A673 (cell line): ENCODE measurements at regions not wholly inside any gene's neighbourhood (a gene's known extent, or its start where the extent isn't known, plus 50 kb on each side); places are given as distances from the start of the nearest gene placed in this dataset.
"Not testable (repeated sequence)": the region's sequence is repeated elsewhere in the genome, so short reads cannot be mapped to it uniquely, and the experiment has no call there.

Experiments
- BruUV-seq: library from RNA; stranded (reverse); fragments of 400-500 nt; replicated peaks from 2 replicates; lab custom pipeline; 2021; lab: Mats Ljungman, UMichigan
- CTCF ChIA-PET: fragments of 300-600 bp; sonication (Branson Sonifier 250); formaldehyde crosslinking; loops from one replicate; lab custom pipeline; 2022; ENCODE audit warnings: antibody characterized with exemption; lab: Charles Lee
- POLR2A ChIA-PET: fragments of 300-600 bp; sonication (Branson Sonifier 250); formaldehyde crosslinking; loops from one replicate; lab custom pipeline; 2022; ENCODE audit warnings: antibody characterized with exemption; ENCODE audit not compliant: low non-redundant PET; lab: Charles Lee
- DNase-seq: peaks from one replicate; pipeline ENCODE4 v3.0.0-alpha.2; 2015; ENCODE audit warnings: low spot score
- H3K27ac ChIP-seq: fragments of 200-600 bp; sonication (generic); 2 replicates; pipeline ENCODE4 v1.5.1; 2016; ENCODE audit warnings: mixed run types, low read depth, mild to moderate bottlenecking, mixed read lengths, antibody characterized with exemption, low read length; ENCODE audit not compliant: poor library complexity, severe bottlenecking
- H3K27me3 ChIP-seq: fragments of 200-600 bp; sonication (generic); replicated peaks from 2 replicates; pipeline ENCODE4 v1.6.1; 2017; ENCODE audit warnings: mixed run types, low read depth, mild to moderate bottlenecking, mixed read lengths, antibody characterized with exemption, low read length; ENCODE audit not compliant: insufficient read depth, poor library complexity
- H3K36me3 ChIP-seq: fragments of 200-600 bp; sonication (generic); 2 replicates; pipeline ENCODE4 v1.6.1; 2016; ENCODE audit warnings: mixed run types, mild to moderate bottlenecking, mixed read lengths, antibody characterized with exemption, low read length; ENCODE audit not compliant: insufficient read depth, poor library complexity, severe bottlenecking
- H3K4me1 ChIP-seq: fragments of 200-600 bp; sonication (generic); 2 replicates; pipeline ENCODE4 v1.6.1; 2017; ENCODE audit warnings: mixed run types, mild to moderate bottlenecking, mixed read lengths, antibody characterized with exemption, low read length; ENCODE audit not compliant: insufficient read depth, poor library complexity, severe bottlenecking
- H3K4me3 ChIP-seq: fragments of 200-600 bp; sonication (generic); 2 replicates; pipeline ENCODE4 v1.5.1; 2016; ENCODE audit warnings: low read depth, mixed run types, mild to moderate bottlenecking, mixed read lengths, low read length; ENCODE audit not compliant: poor library complexity, severe bottlenecking
- H3K9me3 ChIP-seq: fragments of 200-600 bp; sonication (generic); 2 replicates; pipeline ENCODE4 v1.6.1; 2016; ENCODE audit warnings: mixed run types, low read depth, mild to moderate bottlenecking, mixed read lengths, antibody characterized with exemption, low read length; ENCODE audit not compliant: poor library complexity, severe bottlenecking
- CTCF ChIP-seq: fragments of 300-800, 200-600 bp; sonication (generic); conservative IDR thresholded peaks from 2 replicates; pipeline ENCODE4 v1.5.1; 2017; ENCODE audit warnings: low read depth, mild to moderate bottlenecking, antibody characterized with exemption, low read length, moderate library complexity, mixed read lengths
- EZH2 ChIP-seq: fragments of 200-600 bp; sonication (generic); IDR thresholded peaks from 2 replicates; pipeline ENCODE4 v1.6.1; 2017; ENCODE audit warnings: borderline replicate concordance, low read depth, mild to moderate bottlenecking, mixed read lengths, antibody characterized with exemption, low read length; ENCODE audit not compliant: poor library complexity, severe bottlenecking
- intact Hi-C: fragments of 100-400 bp; cut with micrococcal nuclease; formaldehyde crosslinking; loops from one replicate; pipeline ENCODE4 v1.10.0; 2022; ENCODE audit not compliant: unreplicated experiment

- intact Hi-C loops, CTCF ChIA-PET, BruUV-seq, POLR2A ChIA-PET, H3K36me3 ChIP-seq, H3K9me3 ChIP-seq, DNase-seq, H3K4me1 ChIP-seq, H3K27ac ChIP-seq, H3K4me3 ChIP-seq, H3K27me3 ChIP-seq: not testable (repeated sequence)
Measured at GRCh38 chr6:88417361-88417760, 251.2 kb upstream of the CNR1 start.

- intact Hi-C loops = no loop called here
- ChIA-PET CTCF (no interaction called here), POLR2A (no interaction called here)
- TF ChIP-seq EZH2 = no peak
- TF ChIP-seq CTCF = no peak
- no TSS peak for BruUV-seq
- Histone ChIP-seq H3K4me3 (no peak overlapping the region), H3K27ac (no peak overlapping the region), H3K27me3 (no peaks in the 10 kb centered on the region), H3K4me1 (no peaks in the 10 kb centered on the region), H3K36me3 (no peaks in the 10 kb centered on the region), H3K9me3 (no peaks in the 10 kb centered on the region)
- DNase-seq = no peak
Measured at GRCh38 chr6:88413459-88413858, 247.3 kb upstream of the CNR1 start.

GRCh38 chr6:88408355-88408754 is 242.2 kb upstream of the CNR1 start:
- H3K36me3 ChIP-seq, H3K27me3 ChIP-seq, H3K27ac ChIP-seq, BruUV-seq, POLR2A ChIA-PET, DNase-seq, H3K9me3 ChIP-seq, intact Hi-C loops, CTCF ChIA-PET, H3K4me3 ChIP-seq, H3K4me1 ChIP-seq: not testable (repeated sequence)

- H3K27me3 ChIP-seq = peaks cover 10% of the 10 kb centered on the region
- H3K4me3 ChIP-seq, CTCF ChIA-PET, intact Hi-C loops, DNase-seq, POLR2A ChIA-PET, H3K27ac ChIP-seq, H3K36me3 ChIP-seq, BruUV-seq, H3K9me3 ChIP-seq, H3K4me1 ChIP-seq: not testable (repeated sequence)
Measured at GRCh38 chr6:88406674-88407073, 240.5 kb upstream of the CNR1 start.

- Histone ChIP-seq H3K27me3 (peaks cover 10% of the 10 kb centered on the region), H3K36me3 (no peaks in the 10 kb centered on the region), H3K4me3 (no peak overlapping the region), H3K27ac (no peak overlapping the region), H3K4me1 (no peaks in the 10 kb centered on the region), H3K9me3 (no peaks in the 10 kb centered on the region)
- DNase-seq = no peak
- TF ChIP-seq CTCF = no peak
- TF ChIP-seq EZH2 = no peak
- ChIA-PET POLR2A (no interaction called here), CTCF (no interaction called here)
- intact Hi-C loops = no loop called here
- BruUV-seq = no TSS peak
Measured at GRCh38 chr6:88403486-88403885, 237.3 kb upstream of the CNR1 start.
